Muscle layer of colon (tissue), 2 donors: ENCODE measurements at regions not wholly inside any gene's neighbourhood (a gene's known extent, or its start where the extent isn't known, plus 50 kb on each side); places are given as distances from the start of the nearest gene placed in this dataset.

Experiments
- H3K27ac ChIP-seq: one replicate; pipeline ENCODE4 v1.7.0; 2013; ENCODE audit warnings: low read depth, mild to moderate bottlenecking, low read length, moderate library complexity
- H3K27me3 ChIP-seq, 2 donors: one replicate each; pipeline ENCODE4 v1.7.0; 2013; ENCODE audit warnings: low read length in 2 of 2, mild to moderate bottlenecking in 2 of 2; ENCODE audit not compliant: insufficient read depth in 2 of 2, control insufficient read depth in 1 of 2
- H3K36me3 ChIP-seq: one replicate; pipeline ENCODE4 v1.7.0; 2013; ENCODE audit warnings: mild to moderate bottlenecking, low read length; ENCODE audit not compliant: insufficient read depth
- H3K4me1 ChIP-seq: one replicate; pipeline ENCODE4 v1.7.0; 2013; ENCODE audit warnings: mild to moderate bottlenecking, low read length; ENCODE audit not compliant: insufficient read depth
- H3K4me3 ChIP-seq, 2 donors: one replicate each; pipeline ENCODE4 v1.7.0; 2013; ENCODE audit warnings: low read length in 2 of 2, low read depth in 1 of 2, mild to moderate bottlenecking in 1 of 2, moderate library complexity in 1 of 2
- H3K9ac ChIP-seq: one replicate; pipeline ENCODE4 v1.7.0; 2013; ENCODE audit warnings: low read length
- H3K9me3 ChIP-seq: one replicate; pipeline ENCODE4 v1.7.0; 2013; ENCODE audit warnings: mild to moderate bottlenecking, low read length
- donor health status: abdominal sarcoma.
- donor health status: Adenocarcinoma of cecum.

- no peaks in the 10 kb centered on the region for H3K9me3 ChIP-seq
- no peaks in the 10 kb centered on the region for H3K27me3 ChIP-seq
- peaks cover 7% of the 10 kb centered on the region for H3K4me1 ChIP-seq
- H3K4me3 ChIP-seq = no peak overlapping the region
- no peak overlapping the region for H3K9ac ChIP-seq
- no peak overlapping the region for H3K27ac ChIP-seq
- no peaks in the 10 kb centered on the region for H3K36me3 ChIP-seq
Measured at GRCh38 chr2:12597610-12598009, 119.1 kb upstream of the TRIB2 start.

GRCh38 chr2:12602661-12603060 is 114.1 kb upstream of the TRIB2 start:
- H3K27me3 ChIP-seq = no peaks in the 10 kb centered on the region
- H3K9me3 ChIP-seq = no peaks in the 10 kb centered on the region
- no peak overlapping the region for H3K9ac ChIP-seq
- no peaks in the 10 kb centered on the region for H3K36me3 ChIP-seq
- no peak overlapping the region for H3K27ac ChIP-seq
- H3K4me3 ChIP-seq = no peak overlapping the region
- H3K4me1 ChIP-seq = peaks cover 12% of the 10 kb centered on the region

DNA sequence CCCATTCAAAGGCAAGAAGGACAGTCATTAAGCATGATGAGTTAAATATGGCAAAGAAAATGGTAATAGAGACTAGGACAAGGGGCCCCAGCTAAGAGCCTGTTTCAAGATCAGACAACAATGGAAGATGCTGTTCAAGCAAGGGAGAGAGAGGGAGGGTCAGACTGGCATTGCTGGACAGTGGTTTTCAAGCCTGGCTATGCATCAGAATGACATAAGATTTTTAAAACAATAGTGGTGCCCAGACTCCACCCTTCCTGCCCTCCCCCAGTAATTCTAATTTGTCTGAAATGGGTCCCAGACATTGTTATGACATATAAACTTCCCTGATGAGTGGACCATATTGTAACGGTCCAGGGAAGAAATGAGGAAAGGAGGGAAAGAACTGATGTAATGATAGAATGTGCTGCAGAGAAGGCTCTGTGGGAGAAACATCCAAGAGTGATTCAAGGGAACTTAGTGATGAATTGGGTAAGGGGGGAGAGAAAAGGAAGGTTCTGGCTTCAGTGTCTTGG is 112.9 kb upstream of the TRIB2 start:
- H3K36me3 ChIP-seq = no peaks in the 10 kb centered on the region

DNA sequence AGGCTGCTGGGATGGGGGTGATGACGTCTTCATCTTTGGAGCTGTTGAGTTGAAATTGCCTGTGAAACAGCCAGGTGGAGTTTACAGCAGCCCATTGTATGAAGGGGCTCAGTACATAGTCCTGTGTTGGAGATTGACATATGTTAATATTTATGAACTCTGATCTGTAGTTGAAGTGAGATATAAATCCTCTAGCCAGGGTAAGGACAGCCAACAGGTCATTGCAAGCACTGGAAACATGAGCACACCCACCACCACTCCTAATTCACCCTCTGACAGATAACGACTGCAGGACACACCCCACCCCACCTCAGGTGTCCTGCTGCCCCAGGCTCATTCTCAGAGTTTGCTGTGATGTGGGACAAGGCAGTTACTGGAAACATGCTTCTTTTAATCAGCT is 112.4 kb upstream of the TRIB2 start:
- Histone ChIP-seq H3K9me3 (no peaks in the 10 kb centered on the region), H3K36me3 (no peaks in the 10 kb centered on the region), H3K27me3 (no peaks in the 10 kb centered on the region), H3K4me1 (peaks cover 12% of the 10 kb centered on the region), H3K27ac (no peak overlapping the region), H3K9ac (no peak overlapping the region), H3K4me3 (no peak overlapping the region)

More for the DNA sequence above, 112.9 kb upstream of the TRIB2 start:
- Histone ChIP-seq H3K27ac (no peak overlapping the region), H3K9me3 (no peaks in the 10 kb centered on the region), H3K4me3 (no peak overlapping the region), H3K27me3 (no peaks in the 10 kb centered on the region), H3K9ac (no peak overlapping the region), H3K4me1 (peaks cover 12% of the 10 kb centered on the region)

GRCh38 chr2:12605366-12605765 is 111.4 kb upstream of the TRIB2 start:
- H3K4me3 ChIP-seq = no peak overlapping the region
- no peaks in the 10 kb centered on the region for H3K9me3 ChIP-seq
- no peak overlapping the region for H3K9ac ChIP-seq
- no peak overlapping the region for H3K27ac ChIP-seq
- peaks cover 12% of the 10 kb centered on the region for H3K4me1 ChIP-seq
- no peaks in the 10 kb centered on the region for H3K36me3 ChIP-seq
- H3K27me3 ChIP-seq = no peaks in the 10 kb centered on the region

- no peaks in the 10 kb centered on the region for H3K27me3 ChIP-seq
- peaks cover 12% of the 10 kb centered on the region for H3K4me1 ChIP-seq
- no peak overlapping the region for H3K4me3 ChIP-seq
- no peak overlapping the region for H3K27ac ChIP-seq
- H3K36me3 ChIP-seq = no peaks in the 10 kb centered on the region
- H3K9me3 ChIP-seq = no peaks in the 10 kb centered on the region
- H3K9ac ChIP-seq = no peak overlapping the region
Measured at GRCh38 chr2:12605936-12606335, 110.8 kb upstream of the TRIB2 start.

DNA sequence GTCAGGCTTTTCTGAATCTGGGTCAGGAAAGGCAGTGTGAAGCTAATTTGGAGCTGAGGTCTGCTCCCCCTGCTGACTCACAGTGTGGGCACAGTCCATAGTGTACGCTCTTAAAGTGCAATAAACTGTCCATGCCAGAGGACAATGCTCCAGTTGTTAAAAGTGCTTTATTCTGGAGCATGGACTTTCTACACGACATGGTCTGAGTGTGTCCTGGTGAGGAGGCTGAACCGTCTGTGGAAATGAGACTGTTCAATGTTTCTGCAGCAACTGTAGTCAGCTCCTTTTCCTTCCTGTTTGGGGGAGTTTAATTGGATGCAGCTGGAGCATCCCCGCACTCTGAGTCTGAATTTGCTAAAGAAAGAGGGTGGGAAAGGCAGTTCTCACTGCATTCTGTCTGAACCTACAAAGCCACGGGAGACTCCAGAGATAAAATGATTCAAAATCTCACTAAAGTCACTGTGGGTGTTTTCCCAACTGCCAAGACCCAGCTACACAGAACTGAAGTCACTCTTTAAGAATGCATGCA is 110.2 kb upstream of the TRIB2 start:
- no peaks in the 10 kb centered on the region for H3K36me3 ChIP-seq
- H3K27ac ChIP-seq = no peak overlapping the region
- no peak overlapping the region for H3K9ac ChIP-seq
- H3K9me3 ChIP-seq = no peaks in the 10 kb centered on the region
- H3K4me1 ChIP-seq = peaks cover 12% of the 10 kb centered on the region
- no peak overlapping the region for H3K4me3 ChIP-seq
- H3K27me3 ChIP-seq = no peaks in the 10 kb centered on the region

DNA sequence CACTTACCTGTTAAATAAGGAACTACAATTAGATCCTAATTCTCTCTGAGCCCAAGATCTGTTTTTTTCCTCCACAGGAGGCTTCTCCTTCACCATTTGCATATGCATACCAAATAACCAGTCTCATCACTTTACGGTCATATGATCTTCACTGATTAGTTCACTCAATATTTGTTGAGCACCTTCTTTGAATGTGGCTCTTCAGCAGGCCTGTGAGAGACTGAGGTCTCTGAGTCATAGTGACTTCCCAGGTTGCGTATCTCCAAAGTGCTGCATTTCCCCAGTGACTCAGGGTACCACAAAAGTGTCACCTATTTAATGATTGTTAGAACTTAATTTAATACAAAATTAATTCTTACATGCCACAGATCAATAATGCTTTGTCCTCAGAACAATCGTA is 108.8 kb upstream of the TRIB2 start:
- Histone ChIP-seq H3K4me1 (peaks cover 12% of the 10 kb centered on the region), H3K4me3 (no peak overlapping the region), H3K27me3 (no peaks in the 10 kb centered on the region), H3K36me3 (no peaks in the 10 kb centered on the region), H3K27ac (no peak overlapping the region), H3K9me3 (no peaks in the 10 kb centered on the region), H3K9ac (no peak overlapping the region)

- H3K27me3 ChIP-seq = no peaks in the 10 kb centered on the region
- peaks cover 14% of the 10 kb centered on the region for H3K4me1 ChIP-seq
- H3K27ac ChIP-seq = no peak overlapping the region
- no peaks in the 10 kb centered on the region for H3K36me3 ChIP-seq
- H3K9ac ChIP-seq = no peak overlapping the region
- no peak overlapping the region for H3K4me3 ChIP-seq
- H3K9me3 ChIP-seq = no peaks in the 10 kb centered on the region
Measured at GRCh38 chr2:12610314-12610713, 106.4 kb upstream of the TRIB2 start.

- no peak overlapping the region for H3K4me3 ChIP-seq
- H3K4me1 ChIP-seq = peaks cover 9% of the 10 kb centered on the region
- H3K27ac ChIP-seq = no peak overlapping the region
- H3K27me3 ChIP-seq = no peaks in the 10 kb centered on the region
- H3K9ac ChIP-seq = no peak overlapping the region
- no peaks in the 10 kb centered on the region for H3K9me3 ChIP-seq
- no peaks in the 10 kb centered on the region for H3K36me3 ChIP-seq
Measured at GRCh38 chr2:12612168-12612567, 104.6 kb upstream of the TRIB2 start.

DNA sequence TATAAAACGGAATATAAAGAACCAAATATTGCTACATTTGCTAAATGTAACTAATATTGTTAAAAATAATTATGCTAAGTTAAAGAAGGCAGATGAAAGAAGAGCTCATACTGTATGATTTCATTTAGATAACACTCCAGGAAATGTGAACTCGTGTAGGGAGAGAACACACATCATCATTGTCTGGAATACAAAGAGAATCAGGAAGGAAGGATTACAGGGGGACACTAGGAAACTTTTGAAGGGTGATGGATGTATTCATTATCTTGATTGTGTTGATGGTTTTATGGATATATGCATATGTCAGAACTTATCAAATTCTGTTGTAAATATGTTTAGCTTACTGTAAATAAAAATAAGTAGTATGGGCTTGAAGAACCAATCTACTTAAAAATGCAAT is 104.1 kb upstream of the TRIB2 start:
- Histone ChIP-seq H3K4me1 (peaks cover 14% of the 10 kb centered on the region), H3K27ac (no peak overlapping the region), H3K4me3 (no peak overlapping the region), H3K27me3 (no peaks in the 10 kb centered on the region), H3K9me3 (no peaks in the 10 kb centered on the region), H3K9ac (no peak overlapping the region), H3K36me3 (no peaks in the 10 kb centered on the region)

DNA sequence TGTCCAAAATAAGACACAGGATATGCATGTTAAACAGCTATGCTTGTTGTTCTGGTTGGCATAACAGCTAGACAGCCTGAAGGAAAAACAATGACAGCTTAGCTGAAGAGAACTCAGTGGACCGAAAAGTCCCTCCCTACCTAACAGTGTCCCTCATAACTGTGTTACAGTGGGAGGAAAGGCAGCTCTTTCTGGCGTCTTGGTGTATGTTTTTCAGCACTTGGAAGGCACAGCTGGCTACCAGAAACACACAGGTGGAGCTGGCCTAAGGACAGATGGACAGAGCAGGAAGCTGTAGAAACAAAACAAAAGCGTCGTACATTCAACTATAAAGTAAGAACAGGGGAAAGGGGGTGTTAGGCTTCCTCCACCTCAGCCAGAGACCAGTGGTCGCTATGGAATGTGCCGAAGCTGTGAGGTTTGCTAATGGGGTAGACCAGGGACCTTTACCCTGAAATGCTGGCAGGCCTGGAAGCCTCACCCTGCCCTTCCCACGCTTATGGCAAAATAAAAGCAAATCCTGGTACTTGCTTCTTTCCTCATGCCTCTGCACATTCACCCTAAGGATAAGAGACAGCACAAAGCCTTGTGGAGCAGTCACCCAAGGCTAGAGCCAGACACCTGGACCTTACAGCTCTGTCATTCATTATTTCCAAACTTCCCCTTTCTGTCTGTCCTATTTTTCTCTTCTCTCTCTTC is 103.5 kb upstream of the TRIB2 start:
- Histone ChIP-seq H3K27me3 (no peaks in the 10 kb centered on the region), H3K27ac (no peak overlapping the region), H3K4me3 (no peak overlapping the region), H3K9ac (no peak overlapping the region), H3K4me1 (peaks cover 18% of the 10 kb centered on the region), H3K9me3 (no peaks in the 10 kb centered on the region), H3K36me3 (no peaks in the 10 kb centered on the region)
